ENCODE measurements at regions not wholly inside any gene's neighbourhood (a gene's known extent, or its start where the extent isn't known, plus 50 kb on each side); places are given as distances from the start of the nearest gene placed in this dataset.

DNA sequence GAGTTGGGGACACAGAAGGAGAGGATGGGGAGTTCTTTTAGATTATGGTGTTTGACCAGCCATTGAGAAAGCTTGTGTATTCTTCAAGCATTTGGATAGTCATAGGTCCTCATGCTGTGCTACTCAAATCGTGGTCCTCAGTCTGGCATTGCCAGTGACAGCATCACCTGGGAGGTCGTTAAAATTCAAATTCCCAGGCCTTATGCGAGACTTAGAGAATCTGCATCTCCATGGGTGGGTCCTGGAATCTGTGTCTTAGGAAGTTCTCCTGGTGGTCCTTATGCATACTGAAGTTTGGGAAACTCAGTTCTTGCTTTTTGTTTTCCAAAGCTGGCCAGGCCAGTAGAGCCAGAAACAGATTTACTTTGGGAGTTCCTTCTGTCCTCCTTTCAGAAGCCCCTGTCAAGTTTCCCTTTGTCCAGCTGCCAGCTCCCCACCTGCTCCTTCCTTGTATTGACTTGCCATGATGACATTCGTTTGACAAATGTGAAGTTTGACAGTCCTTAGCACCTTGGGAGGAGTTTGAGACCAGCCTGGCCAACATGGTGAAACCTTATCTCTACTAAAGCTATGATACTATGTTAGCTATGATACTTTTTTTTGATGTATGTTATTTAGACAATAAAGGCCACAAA lies 95.6 kb downstream of the PALM2AKAP2 start:
- CTCF ChIA-PET: no interaction called here
- Histone ChIP-seq H3K4me3 (ENCODE audit: low read length) (no peak overlapping the region), H3K27me3 (ENCODE audit: control insufficient read depth in 2 of 2, insufficient read depth in 2 of 2, low read length in 2 of 2) (no peaks in the 10 kb centered on the region), H3K9me3 (ENCODE audit: control insufficient read depth in 2 of 3, low read length in 3 of 3) (no peaks in the 10 kb centered on the region), H3K27ac (ENCODE audit: low read depth, low read length) (no peak overlapping the region), H3K36me3 (ENCODE audit: control insufficient read depth in 2 of 3, insufficient read depth in 3 of 3, low read length in 3 of 3) (no peaks in the 10 kb centered on the region), H3K4me1 (ENCODE audit: control insufficient read depth in 2 of 2, insufficient read depth in 2 of 2, low read length in 2 of 2) (no peaks in the 10 kb centered on the region)
- Mint-ChIP-seq H3K27ac (no peak overlapping the region), H3K36me3 (peaks cover 0 to 7% (median 0%) of the 10 kb centered on the region in 5 donors), H3K4me1 (peaks cover 0 to 14% (median 0%) of the 10 kb centered on the region in 7 donors), H3K27me3 (peaks cover 21 to 24% (median 24%) of the 10 kb centered on the region in 5 donors), H3K9me3 (peaks cover 0 to 5% (median 0%) of the 10 kb centered on the region in 11 donors), H3K4me3 (no peak overlapping the region)
- no peak for DNase-seq
- ATAC-seq: no peak
- intact Hi-C loops (cut with micrococcal nuclease): no loop called here
- POLR2A ChIA-PET: no interaction called here

DNA sequence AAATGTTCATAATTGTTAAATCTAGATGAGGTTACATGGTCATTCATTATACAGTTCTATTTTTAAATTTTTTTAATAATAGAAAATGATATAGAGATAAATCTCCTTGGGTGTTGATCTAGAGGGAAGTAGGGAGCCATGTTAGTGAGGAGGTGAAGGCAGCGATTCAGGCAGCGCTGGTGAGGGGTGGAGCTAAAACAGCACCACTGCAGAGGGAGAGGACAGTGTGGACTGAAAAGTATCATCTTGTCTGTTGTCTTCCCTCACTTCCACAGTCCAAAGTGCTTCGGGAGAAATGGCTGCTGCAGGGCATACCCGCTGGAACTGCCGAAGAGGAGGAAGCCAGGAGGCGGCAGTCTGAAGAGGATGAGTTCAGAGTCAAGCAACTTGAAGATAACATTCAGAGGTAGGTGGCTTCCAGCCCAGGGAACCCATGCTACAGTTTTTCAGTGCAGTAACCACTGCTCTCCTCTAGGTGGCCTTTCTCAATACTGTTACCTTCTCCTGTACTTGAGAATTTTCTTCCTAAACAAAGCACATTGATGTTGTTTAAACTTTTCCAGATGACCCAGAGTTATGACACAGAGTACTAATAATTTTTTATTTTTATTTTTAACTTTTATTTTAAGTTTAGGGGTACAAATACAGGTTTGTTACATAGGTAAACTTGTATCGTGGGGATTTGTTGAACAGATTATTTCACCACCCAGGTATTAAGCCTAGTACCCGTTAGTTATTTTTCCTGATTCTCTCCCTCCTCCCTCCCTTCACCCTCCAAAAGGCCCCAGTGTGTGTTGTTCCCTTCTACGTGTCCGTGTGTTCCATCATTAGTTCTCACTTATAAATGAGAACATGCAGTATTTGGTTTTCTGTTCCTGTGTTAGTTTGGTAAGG lies 100.5 kb downstream of the PALM2AKAP2 start:
- no peaks in the 10 kb centered on the region for H3K36me3 ChIP-seq (ENCODE audit: control insufficient read depth in 2 of 3, insufficient read depth in 3 of 3, low read length in 3 of 3)
- peaks cover 4 to 15% (median 8%) of the 10 kb centered on the region in 5 donors for H3K27me3 Mint-ChIP-seq
- ChIA-PET CTCF (interaction anchor here (0.7 to 1.4 kb wide), 3 partner anchors 11 to 937 kb away, joined by 3 read pairs; no protein-coding TSS in a partner anchor), POLR2A (no interaction called here)
- peak overlapping the region in 1 of 9 donors; percentile 31 for H3K27ac Mint-ChIP-seq
- H3K4me3 Mint-ChIP-seq: peak overlapping the region in 1 of 10 donors; percentile 62
- H3K27ac ChIP-seq (ENCODE audit: low read depth, low read length): no peak overlapping the region
- no peak overlapping the region for H3K4me3 ChIP-seq (ENCODE audit: low read length)
- H3K36me3 Mint-ChIP-seq: peaks cover 0 to 3% (median 0%) of the 10 kb centered on the region in 5 donors
- ATAC-seq (peak; percentile 72), DNase-seq (peak in 5 of 9 donors; percentile 2 to 33 (median 25))
- H3K4me1 Mint-ChIP-seq: peaks cover 0 to 37% (median 0%) of the 10 kb centered on the region in 7 donors
- peaks cover 0 to 1% (median 0%) of the 10 kb centered on the region in 11 donors for H3K9me3 Mint-ChIP-seq
- no peaks in the 10 kb centered on the region for H3K27me3 ChIP-seq (ENCODE audit: control insufficient read depth in 2 of 2, insufficient read depth in 2 of 2, low read length in 2 of 2)
- H3K9me3 ChIP-seq (ENCODE audit: control insufficient read depth in 2 of 3, low read length in 3 of 3): no peaks in the 10 kb centered on the region
- intact Hi-C loops (cut with micrococcal nuclease): loop anchor here (1.0 to 10.0 kb wide), 4 partner anchors 272 to 866 kb away; partner anchors contain the start of gene CTNNAL1 (in 1 of the 2)
- no peaks in the 10 kb centered on the region for H3K4me1 ChIP-seq (ENCODE audit: control insufficient read depth in 2 of 2, insufficient read depth in 2 of 2, low read length in 2 of 2)

DNA sequence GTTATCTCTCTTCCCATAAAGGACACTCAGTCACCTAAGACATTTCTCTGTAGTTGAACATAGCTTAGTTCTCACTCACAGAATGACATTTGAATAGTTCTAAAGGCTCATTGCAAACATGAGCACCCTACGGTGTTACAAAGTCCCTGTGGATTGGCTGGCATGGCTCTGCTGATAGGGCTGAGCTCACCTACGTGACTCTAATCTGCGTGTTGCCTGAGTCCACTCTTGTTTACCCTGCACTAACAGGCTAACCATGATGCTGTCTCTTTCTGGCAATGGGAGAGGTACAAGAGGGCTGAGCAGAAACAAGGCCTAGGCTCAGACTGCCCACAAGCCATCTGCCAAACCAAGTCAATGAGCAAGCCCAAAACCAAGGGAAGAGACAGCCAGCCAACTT lies 103.6 kb downstream of the PALM2AKAP2 start:
- DNase-seq: no peak
- H3K9me3 Mint-ChIP-seq: peaks cover 0 to 1% (median 0%) of the 10 kb centered on the region in 11 donors
- Histone ChIP-seq H3K4me1 (ENCODE audit: control insufficient read depth in 2 of 2, insufficient read depth in 2 of 2, low read length in 2 of 2) (no peaks in the 10 kb centered on the region), H3K9me3 (ENCODE audit: control insufficient read depth in 2 of 3, low read length in 3 of 3) (no peaks in the 10 kb centered on the region), H3K36me3 (ENCODE audit: control insufficient read depth in 2 of 3, insufficient read depth in 3 of 3, low read length in 3 of 3) (no peaks in the 10 kb centered on the region), H3K27ac (ENCODE audit: low read depth, low read length) (no peak overlapping the region), H3K4me3 (ENCODE audit: low read length) (no peak overlapping the region), H3K27me3 (ENCODE audit: control insufficient read depth in 2 of 2, insufficient read depth in 2 of 2, low read length in 2 of 2) (no peaks in the 10 kb centered on the region)
- H3K36me3 Mint-ChIP-seq: peaks cover 0 to 6% (median 0%) of the 10 kb centered on the region in 5 donors
- peaks cover 4 to 15% (median 7%) of the 10 kb centered on the region in 5 donors for H3K27me3 Mint-ChIP-seq
- H3K4me3 Mint-ChIP-seq: peak overlapping the region in 1 of 10 donors; percentile 5
- CTCF ChIA-PET: no interaction called here
- H3K27ac Mint-ChIP-seq: peak overlapping the region in 1 of 9 donors; percentile 72
- intact Hi-C loops (cut with micrococcal nuclease): loop anchor here in 1 of 2 donors (10.0 kb wide), 2 partner anchors 419 to 869 kb away; partner anchors contain the start of gene CTNNAL1
- H3K4me1 Mint-ChIP-seq: peaks cover 7 to 66% (median 14%) of the 10 kb centered on the region in 7 donors
- ATAC-seq: no peak
- POLR2A ChIA-PET: no interaction called here

DNA sequence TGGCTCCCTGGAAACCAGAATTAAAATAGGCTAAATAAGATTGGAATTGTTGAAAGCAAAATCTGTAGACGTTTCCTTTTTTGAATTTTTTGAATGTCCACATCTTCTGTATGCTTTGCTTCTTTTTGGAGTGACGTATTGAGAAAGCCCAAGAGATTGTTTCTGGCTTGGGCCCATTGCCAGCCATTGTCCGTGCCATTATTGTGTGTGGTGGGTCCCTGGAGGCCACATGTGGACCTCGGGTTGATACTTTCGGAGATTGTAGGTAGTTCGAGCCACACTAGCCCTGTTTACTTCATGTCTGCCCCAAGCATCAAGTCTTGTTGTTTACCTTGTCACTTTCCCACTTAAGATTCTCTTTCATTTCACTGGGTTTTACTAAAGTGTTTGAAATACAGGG lies 106.0 kb downstream of the PALM2AKAP2 start:
- no peak overlapping the region for H3K4me3 ChIP-seq (ENCODE audit: low read length)
- no peaks in the 10 kb centered on the region for H3K4me1 ChIP-seq (ENCODE audit: control insufficient read depth in 2 of 2, insufficient read depth in 2 of 2, low read length in 2 of 2)
- no peaks in the 10 kb centered on the region for H3K9me3 Mint-ChIP-seq
- CTCF ChIA-PET: no interaction called here
- ATAC-seq (no peak), DNase-seq (no peak)
- H3K9me3 ChIP-seq (ENCODE audit: control insufficient read depth in 2 of 3, low read length in 3 of 3): no peaks in the 10 kb centered on the region
- peaks cover 0 to 6% (median 0%) of the 10 kb centered on the region in 5 donors for H3K36me3 Mint-ChIP-seq
- H3K36me3 ChIP-seq (ENCODE audit: control insufficient read depth in 2 of 3, insufficient read depth in 3 of 3, low read length in 3 of 3): no peaks in the 10 kb centered on the region
- H3K4me1 Mint-ChIP-seq: peaks cover 7 to 79% (median 32%) of the 10 kb centered on the region in 7 donors
- no peaks in the 10 kb centered on the region for H3K27me3 ChIP-seq (ENCODE audit: control insufficient read depth in 2 of 2, insufficient read depth in 2 of 2, low read length in 2 of 2)
- intact Hi-C loops (cut with micrococcal nuclease): loop anchor here in 1 of 2 donors (1.0 to 10.0 kb wide), 5 partner anchors 9 to 871 kb away; partner anchors contain the start of genes CTNNAL1 and TXN
- no peak overlapping the region for H3K27ac ChIP-seq (ENCODE audit: low read depth, low read length)
- peaks cover 0 to 4% (median 0%) of the 10 kb centered on the region in 5 donors for H3K27me3 Mint-ChIP-seq
- POLR2A ChIA-PET: no interaction called here
- H3K4me3 Mint-ChIP-seq: peak overlapping the region in 1 of 10 donors; percentile 73
- peak overlapping the region in 4 of 9 donors; percentile 23 to 92 (median 67) for H3K27ac Mint-ChIP-seq

DNA sequence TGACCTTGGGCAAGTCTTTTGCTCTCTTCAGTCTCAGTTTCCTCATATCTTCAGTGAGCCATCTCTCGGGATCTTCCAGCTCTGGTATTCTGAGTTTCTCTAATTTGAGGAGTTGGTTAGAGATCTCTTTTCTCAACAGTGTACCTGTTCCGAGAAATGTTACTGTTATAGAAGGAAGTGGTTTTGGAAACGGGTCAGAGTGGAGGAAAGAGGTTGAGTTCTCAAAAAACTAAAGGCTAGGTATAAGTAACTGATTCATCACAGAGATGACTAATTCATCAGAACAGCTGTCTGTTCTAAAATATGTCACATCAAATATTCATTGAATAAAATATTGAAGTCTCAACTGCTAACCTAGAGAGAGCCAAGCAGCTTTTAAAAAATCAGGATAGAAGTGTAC lies 106.6 kb downstream of the PALM2AKAP2 start:
- peak overlapping the region in 5 of 9 donors; percentile 15 to 92 (median 34) for H3K27ac Mint-ChIP-seq
- Histone ChIP-seq H3K27me3 (ENCODE audit: control insufficient read depth in 2 of 2, insufficient read depth in 2 of 2, low read length in 2 of 2) (no peaks in the 10 kb centered on the region), H3K36me3 (ENCODE audit: control insufficient read depth in 2 of 3, insufficient read depth in 3 of 3, low read length in 3 of 3) (no peaks in the 10 kb centered on the region), H3K9me3 (ENCODE audit: control insufficient read depth in 2 of 3, low read length in 3 of 3) (no peaks in the 10 kb centered on the region), H3K27ac (ENCODE audit: low read depth, low read length) (no peak overlapping the region), H3K4me1 (ENCODE audit: control insufficient read depth in 2 of 2, insufficient read depth in 2 of 2, low read length in 2 of 2) (no peaks in the 10 kb centered on the region), H3K4me3 (ENCODE audit: low read length) (no peak overlapping the region)
- peak overlapping the region in 2 of 10 donors; percentile 14 to 73 for H3K4me3 Mint-ChIP-seq
- H3K36me3 Mint-ChIP-seq: peaks cover 0 to 6% (median 0%) of the 10 kb centered on the region in 5 donors
- H3K4me1 Mint-ChIP-seq: peaks cover 7 to 79% (median 32%) of the 10 kb centered on the region in 7 donors
- CTCF ChIA-PET: no interaction called here
- H3K9me3 Mint-ChIP-seq: no peaks in the 10 kb centered on the region
- DNase-seq (no peak), ATAC-seq (no peak)
- intact Hi-C loops (cut with micrococcal nuclease): loop anchor here in 1 of 2 donors (1.0 to 10.0 kb wide), 5 partner anchors 9 to 872 kb away; partner anchors contain the start of genes CTNNAL1 and TXN
- POLR2A ChIA-PET: no interaction called here
- no peaks in the 10 kb centered on the region for H3K27me3 Mint-ChIP-seq

DNA sequence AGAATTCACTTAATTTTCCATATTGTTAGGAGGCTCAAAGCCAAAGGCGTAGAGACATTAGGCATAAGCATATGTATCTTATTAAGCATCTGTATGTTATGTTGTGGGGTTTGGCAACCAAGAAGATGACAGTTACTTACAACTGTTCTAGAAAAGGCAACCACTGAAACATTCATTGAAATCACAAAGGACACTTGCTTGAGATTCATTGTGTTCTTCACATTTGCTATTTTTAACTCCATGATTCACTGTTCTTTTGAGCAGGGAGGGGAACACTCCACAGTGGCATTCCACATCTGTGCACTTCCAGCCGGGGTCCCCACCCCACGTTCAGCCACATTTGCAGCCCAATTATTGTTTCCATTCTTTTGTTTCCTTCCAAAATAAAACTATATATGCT lies 107.1 kb downstream of the PALM2AKAP2 start:
- Histone ChIP-seq H3K4me1 (ENCODE audit: control insufficient read depth in 2 of 2, insufficient read depth in 2 of 2, low read length in 2 of 2) (no peaks in the 10 kb centered on the region), H3K27ac (ENCODE audit: low read depth, low read length) (no peak overlapping the region), H3K36me3 (ENCODE audit: control insufficient read depth in 2 of 3, insufficient read depth in 3 of 3, low read length in 3 of 3) (no peaks in the 10 kb centered on the region), H3K4me3 (ENCODE audit: low read length) (no peak overlapping the region), H3K9me3 (ENCODE audit: control insufficient read depth in 2 of 3, low read length in 3 of 3) (no peaks in the 10 kb centered on the region), H3K27me3 (ENCODE audit: control insufficient read depth in 2 of 2, insufficient read depth in 2 of 2, low read length in 2 of 2) (no peaks in the 10 kb centered on the region)
- Mint-ChIP-seq H3K36me3 (peaks cover 0 to 6% (median 0%) of the 10 kb centered on the region in 5 donors), H3K9me3 (no peaks in the 10 kb centered on the region), H3K4me3 (peak overlapping the region in 2 of 10 donors; percentile 14 to 73), H3K27ac (peak overlapping the region in 3 of 9 donors; percentile 23 to 92 (median 88)), H3K27me3 (no peaks in the 10 kb centered on the region), H3K4me1 (peaks cover 7 to 82% (median 32%) of the 10 kb centered on the region in 7 donors)
- intact Hi-C loops (cut with micrococcal nuclease): loop anchor here in 1 of 2 donors (2.0 to 10.0 kb wide), 4 partner anchors 70 to 872 kb away; partner anchors contain the start of genes CTNNAL1 and TXN
- POLR2A ChIA-PET: no interaction called here
- no peak for DNase-seq
- CTCF ChIA-PET: no interaction called here
- ATAC-seq: no peak

Data from naive thymus-derived CD4-positive, alpha-beta T cell (primary cell).